GM06990 (cell line): ENCODE measurements at regions not wholly inside any gene's neighbourhood (a gene's known extent, or its start where the extent isn't known, plus 50 kb on each side); places are given as distances from the start of the nearest gene placed in this dataset.

Source experiments
- DNase-seq: peaks from one replicate; pipeline ENCODE4 v3.0.0-alpha.2; 2011; ENCODE audit not compliant: insufficient read length; ENCODE audit errors: extremely low read depth
- H3K27me3 ChIP-seq: replicated peaks from 2 replicates; pipeline ENCODE4 v1.6.0; 2011; ENCODE audit warnings: low read length; ENCODE audit not compliant: control insufficient read depth, insufficient read depth
- H3K36me3 ChIP-seq: 2 replicates; pipeline ENCODE4 v1.5.1; 2011; ENCODE audit warnings: low read length; ENCODE audit not compliant: control insufficient read depth, insufficient read depth
- H3K4me3 ChIP-seq: replicated peaks from 2 replicates; pipeline ENCODE4 v1.5.1; 2011; ENCODE audit warnings: low read depth, mild to moderate bottlenecking, control low read depth, low read length
- CTCF ChIP-seq: IDR thresholded peaks from 2 replicates; pipeline ENCODE4 v1.5.1; 2011; ENCODE audit warnings: low read length, control low read depth, mild to moderate bottlenecking, inconsistent platforms; ENCODE audit not compliant: insufficient read depth, poor library complexity, severe bottlenecking

DNA sequence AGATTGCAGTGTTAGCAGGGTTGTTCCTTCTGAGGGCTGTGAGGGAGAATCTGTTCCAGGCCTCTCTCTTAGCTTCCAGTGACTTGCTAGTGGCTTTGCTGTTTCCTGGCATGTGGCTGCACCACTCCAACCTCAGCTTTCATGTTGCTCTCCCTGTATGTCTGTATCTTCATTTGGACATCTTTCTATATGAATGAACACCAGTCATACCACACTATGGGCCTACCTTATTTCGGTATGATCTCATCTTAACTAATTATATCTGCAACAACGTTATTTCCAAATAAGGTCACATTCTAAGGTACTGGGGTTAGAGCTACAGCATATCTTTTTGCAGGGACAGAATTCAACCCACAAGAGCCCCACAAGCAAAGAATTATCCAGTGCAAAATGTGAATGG lies 356.7 kb upstream of the UMPS start:
- peak; percentile 62 for DNase-seq
- no peak for TF ChIP-seq CTCF
- H3K4me3 ChIP-seq = no peak overlapping the region
- no peaks in the 10 kb centered on the region for H3K27me3 ChIP-seq
- H3K36me3 ChIP-seq = no peaks in the 10 kb centered on the region

DNA sequence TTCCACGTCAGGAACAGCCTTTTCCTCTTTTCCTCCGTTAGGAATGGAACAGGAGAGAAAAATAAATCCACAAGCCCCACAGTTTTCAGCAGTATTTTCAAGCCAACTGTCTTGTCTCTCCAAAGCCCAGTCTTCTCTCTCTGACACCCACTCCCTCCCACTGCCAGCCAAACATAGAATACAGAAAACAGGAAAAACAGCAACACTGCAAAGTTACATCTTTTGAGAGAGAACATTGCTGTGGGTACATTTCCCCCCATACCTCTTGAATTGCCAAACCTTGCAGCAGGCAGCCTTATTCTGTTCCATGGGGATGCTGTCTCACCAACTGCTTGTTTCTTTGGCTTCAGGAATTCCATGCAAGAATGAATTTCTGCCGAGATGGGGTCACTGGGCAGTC lies 355.7 kb upstream of the UMPS start:
- H3K36me3 ChIP-seq = no peaks in the 10 kb centered on the region

GRCh38 chr3:124381575-124382333 lies 348.5 kb upstream of the UMPS start:
- DNase-seq = no peak
- no peak for TF ChIP-seq CTCF
- no peaks in the 10 kb centered on the region for H3K36me3 ChIP-seq
- no peak overlapping the region for H3K4me3 ChIP-seq
- no peaks in the 10 kb centered on the region; the same call in 1 of the 2 replicates for H3K27me3 ChIP-seq

More for the DNA sequence above, 355.7 kb upstream of the UMPS start:
- Histone ChIP-seq H3K4me3 (no peak overlapping the region), H3K27me3 (no peaks in the 10 kb centered on the region)
- no peak for DNase-seq
- TF ChIP-seq CTCF = no peak

GRCh38 chr3:124383051-124383450 lies 347.2 kb upstream of the UMPS start:
- TF ChIP-seq CTCF = no peak
- Histone ChIP-seq H3K27me3 (no peaks in the 10 kb centered on the region; the same call in 1 of the 2 replicates), H3K36me3 (no peaks in the 10 kb centered on the region), H3K4me3 (no peak overlapping the region)
- no peak for DNase-seq

DNA sequence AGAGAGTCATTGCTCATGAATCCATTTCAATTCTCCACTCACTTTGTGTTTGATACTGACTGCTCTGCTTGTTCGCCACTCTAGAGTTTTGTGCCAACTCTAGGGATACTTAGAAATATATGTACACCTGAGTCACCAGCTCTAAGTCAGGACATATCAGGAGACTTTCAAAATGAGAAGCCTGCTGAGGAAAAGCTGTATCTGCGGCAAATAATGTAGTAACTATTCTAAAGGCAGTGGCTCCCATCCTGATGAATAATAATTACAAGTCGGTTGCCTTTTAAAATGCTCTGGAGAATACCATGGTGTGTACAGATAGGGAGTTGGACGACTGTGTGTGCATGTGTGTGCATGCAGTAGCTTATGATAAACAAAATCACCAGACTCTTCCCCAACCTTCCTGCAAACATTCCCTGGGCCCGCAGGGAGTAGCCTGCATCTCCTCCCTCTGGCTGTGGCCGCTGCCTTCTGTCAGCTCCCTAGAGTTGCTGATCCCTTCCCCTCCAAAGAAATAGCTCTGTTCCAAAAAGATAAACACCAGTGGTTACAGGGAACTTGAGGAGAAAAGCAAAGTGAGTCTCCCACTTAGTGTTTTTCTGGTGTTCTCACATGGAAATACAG lies 346.3 kb upstream of the UMPS start:
- no peak for TF ChIP-seq CTCF
- no peak for DNase-seq
- Histone ChIP-seq H3K36me3 (no peaks in the 10 kb centered on the region), H3K27me3 (no peaks in the 10 kb centered on the region; the same call in 1 of the 2 replicates), H3K4me3 (no peak overlapping the region)

GRCh38 chr3:124384527-124384926 lies 345.7 kb upstream of the UMPS start:
- H3K27me3 ChIP-seq = no peaks in the 10 kb centered on the region; the same call in 1 of the 2 replicates
- no peak for TF ChIP-seq CTCF
- H3K36me3 ChIP-seq = no peaks in the 10 kb centered on the region
- H3K4me3 ChIP-seq = no peak overlapping the region
- no peak for DNase-seq
